ENCODE measurements at regions not wholly inside any gene's neighbourhood (a gene's known extent, or its start where the extent isn't known, plus 50 kb on each side); places are given as distances from the start of the nearest gene placed in this dataset.

DNA sequence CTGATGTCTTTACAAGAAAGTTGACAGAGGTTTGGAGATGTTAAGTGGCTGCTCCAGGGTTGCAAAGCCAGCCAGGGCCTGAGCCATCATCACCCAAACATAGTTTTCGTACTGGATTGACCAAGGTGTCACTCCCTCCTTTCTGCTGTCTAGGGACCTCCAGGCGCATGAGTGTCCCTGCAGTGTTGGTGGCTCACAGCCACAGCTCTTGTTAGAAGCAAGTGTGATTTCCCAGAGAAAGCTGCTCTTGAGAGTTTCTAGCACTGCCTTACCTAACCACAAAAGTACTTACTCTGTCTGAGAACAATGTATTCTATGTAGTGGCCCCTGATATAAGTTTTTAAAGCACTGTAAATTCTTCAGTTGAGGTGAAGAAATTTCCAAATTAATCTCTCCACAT is 144.1 kb downstream of the SOX2 start:
- TF ChIP-seq, protein P1, sequence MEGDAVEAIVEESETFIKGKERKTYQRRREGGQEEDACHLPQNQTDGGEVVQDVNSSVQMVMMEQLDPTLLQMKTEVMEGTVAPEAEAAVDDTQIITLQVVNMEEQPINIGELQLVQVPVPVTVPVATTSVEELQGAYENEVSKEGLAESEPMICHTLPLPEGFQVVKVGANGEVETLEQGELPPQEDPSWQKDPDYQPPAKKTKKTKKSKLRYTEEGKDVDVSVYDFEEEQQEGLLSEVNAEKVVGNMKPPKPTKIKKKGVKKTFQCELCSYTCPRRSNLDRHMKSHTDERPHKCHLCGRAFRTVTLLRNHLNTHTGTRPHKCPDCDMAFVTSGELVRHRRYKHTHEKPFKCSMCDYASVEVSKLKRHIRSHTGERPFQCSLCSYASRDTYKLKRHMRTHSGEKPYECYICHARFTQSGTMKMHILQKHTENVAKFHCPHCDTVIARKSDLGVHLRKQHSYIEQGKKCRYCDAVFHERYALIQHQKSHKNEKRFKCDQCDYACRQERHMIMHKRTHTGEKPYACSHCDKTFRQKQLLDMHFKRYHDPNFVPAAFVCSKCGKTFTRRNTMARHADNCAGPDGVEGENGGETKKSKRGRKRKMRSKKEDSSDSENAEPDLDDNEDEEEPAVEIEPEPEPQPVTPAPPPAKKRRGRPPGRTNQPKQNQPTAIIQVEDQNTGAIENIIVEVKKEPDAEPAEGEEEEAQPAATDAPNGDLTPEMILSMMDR (IDR thresholded peaks at IDR 0.05): no peak
- TF ChIP-seq, protein P2, sequence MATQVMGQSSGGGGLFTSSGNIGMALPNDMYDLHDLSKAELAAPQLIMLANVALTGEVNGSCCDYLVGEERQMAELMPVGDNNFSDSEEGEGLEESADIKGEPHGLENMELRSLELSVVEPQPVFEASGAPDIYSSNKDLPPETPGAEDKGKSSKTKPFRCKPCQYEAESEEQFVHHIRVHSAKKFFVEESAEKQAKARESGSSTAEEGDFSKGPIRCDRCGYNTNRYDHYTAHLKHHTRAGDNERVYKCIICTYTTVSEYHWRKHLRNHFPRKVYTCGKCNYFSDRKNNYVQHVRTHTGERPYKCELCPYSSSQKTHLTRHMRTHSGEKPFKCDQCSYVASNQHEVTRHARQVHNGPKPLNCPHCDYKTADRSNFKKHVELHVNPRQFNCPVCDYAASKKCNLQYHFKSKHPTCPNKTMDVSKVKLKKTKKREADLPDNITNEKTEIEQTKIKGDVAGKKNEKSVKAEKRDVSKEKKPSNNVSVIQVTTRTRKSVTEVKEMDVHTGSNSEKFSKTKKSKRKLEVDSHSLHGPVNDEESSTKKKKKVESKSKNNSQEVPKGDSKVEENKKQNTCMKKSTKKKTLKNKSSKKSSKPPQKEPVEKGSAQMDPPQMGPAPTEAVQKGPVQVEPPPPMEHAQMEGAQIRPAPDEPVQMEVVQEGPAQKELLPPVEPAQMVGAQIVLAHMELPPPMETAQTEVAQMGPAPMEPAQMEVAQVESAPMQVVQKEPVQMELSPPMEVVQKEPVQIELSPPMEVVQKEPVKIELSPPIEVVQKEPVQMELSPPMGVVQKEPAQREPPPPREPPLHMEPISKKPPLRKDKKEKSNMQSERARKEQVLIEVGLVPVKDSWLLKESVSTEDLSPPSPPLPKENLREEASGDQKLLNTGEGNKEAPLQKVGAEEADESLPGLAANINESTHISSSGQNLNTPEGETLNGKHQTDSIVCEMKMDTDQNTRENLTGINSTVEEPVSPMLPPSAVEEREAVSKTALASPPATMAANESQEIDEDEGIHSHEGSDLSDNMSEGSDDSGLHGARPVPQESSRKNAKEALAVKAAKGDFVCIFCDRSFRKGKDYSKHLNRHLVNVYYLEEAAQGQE (IDR thresholded peaks at IDR 0.05; ENCODE audit: insufficient read depth in 1 of 2, low read depth in 2 of 2, low read length in 1 of 2): no peak
- no peak for TF ChIP-seq POLR2AphosphoS5 (IDR thresholded peaks at IDR 0.05; ENCODE audit: low read depth, low read length)
- no peak for TF ChIP-seq SIN3A (IDR thresholded peaks at IDR 0.05; ENCODE audit: borderline replicate concordance, insufficient read depth, low read depth, low read length)

Measured in Panc1 (cell line).